ENCODE measurements at regions not wholly inside any gene's neighbourhood (a gene's known extent, or its start where the extent isn't known, plus 50 kb on each side); places are given as distances from the start of the nearest gene placed in this dataset.
"Not testable (repeated sequence)": the region's sequence is repeated elsewhere in the genome, so short reads cannot be mapped to it uniquely, and the experiment has no call there.

GRCh38 chr5:131107128-131107527 lies 57.9 kb downstream of the HINT1 start:
- Histone ChIP-seq H3K4me3 (ENCODE audit: low read length in 2 of 2) (no peak overlapping the region), H3K27ac (ENCODE audit: low read length) (no peak overlapping the region), H3K9ac (ENCODE audit: low read length in 2 of 2) (no peak overlapping the region), H3K9me3 (ENCODE audit: control insufficient read depth in 2 of 2, low read length in 2 of 2) (no peaks in the 10 kb centered on the region), H3K4me1 (ENCODE audit: control insufficient read depth, insufficient read depth, low read length) (no peaks in the 10 kb centered on the region), H3K36me3 (ENCODE audit: control insufficient read depth in 2 of 2, insufficient read depth in 2 of 2, low read length in 2 of 2) (no peaks in the 10 kb centered on the region), H3K27me3 (ENCODE audit: control insufficient read depth in 1 of 2, insufficient read depth in 2 of 2, low read length in 2 of 2) (no peaks in the 10 kb centered on the region)

DNA sequence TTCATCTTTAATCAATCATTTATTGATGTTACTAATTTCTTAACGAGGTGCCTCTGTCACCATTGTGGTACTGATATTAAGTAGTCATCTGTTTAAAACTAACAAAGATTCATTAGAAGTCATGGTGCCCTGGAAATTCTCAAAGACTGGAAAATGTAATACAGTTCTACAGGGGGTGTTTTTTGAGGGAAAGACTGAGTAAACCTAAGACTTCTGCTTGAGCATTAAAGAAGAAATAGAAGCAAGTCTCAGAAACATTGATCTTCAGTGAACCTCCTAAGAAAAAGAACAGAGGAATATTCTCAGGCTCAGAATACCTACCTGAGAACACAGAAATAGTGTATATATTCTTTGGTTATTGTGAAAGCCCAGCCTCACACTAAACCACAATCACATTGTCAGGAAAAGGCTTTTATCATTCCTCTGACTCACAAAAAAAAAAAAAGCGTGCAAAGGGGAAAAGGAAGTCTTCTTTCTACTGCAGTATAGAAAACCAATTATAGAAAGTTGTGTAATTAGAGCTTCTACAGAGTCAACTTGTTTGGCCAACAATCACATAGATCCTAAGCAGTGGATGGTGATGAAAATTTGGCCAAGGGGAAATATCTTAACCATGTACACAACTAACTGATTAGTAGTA lies 60.8 kb downstream of the HINT1 start:
- H3K27me3 ChIP-seq (ENCODE audit: control insufficient read depth in 1 of 2, insufficient read depth in 2 of 2, low read length in 2 of 2): no peaks in the 10 kb centered on the region
- no peak overlapping the region for H3K27ac ChIP-seq (ENCODE audit: low read length)
- no peak overlapping the region for H3K9ac ChIP-seq (ENCODE audit: low read length in 2 of 2)

DNA sequence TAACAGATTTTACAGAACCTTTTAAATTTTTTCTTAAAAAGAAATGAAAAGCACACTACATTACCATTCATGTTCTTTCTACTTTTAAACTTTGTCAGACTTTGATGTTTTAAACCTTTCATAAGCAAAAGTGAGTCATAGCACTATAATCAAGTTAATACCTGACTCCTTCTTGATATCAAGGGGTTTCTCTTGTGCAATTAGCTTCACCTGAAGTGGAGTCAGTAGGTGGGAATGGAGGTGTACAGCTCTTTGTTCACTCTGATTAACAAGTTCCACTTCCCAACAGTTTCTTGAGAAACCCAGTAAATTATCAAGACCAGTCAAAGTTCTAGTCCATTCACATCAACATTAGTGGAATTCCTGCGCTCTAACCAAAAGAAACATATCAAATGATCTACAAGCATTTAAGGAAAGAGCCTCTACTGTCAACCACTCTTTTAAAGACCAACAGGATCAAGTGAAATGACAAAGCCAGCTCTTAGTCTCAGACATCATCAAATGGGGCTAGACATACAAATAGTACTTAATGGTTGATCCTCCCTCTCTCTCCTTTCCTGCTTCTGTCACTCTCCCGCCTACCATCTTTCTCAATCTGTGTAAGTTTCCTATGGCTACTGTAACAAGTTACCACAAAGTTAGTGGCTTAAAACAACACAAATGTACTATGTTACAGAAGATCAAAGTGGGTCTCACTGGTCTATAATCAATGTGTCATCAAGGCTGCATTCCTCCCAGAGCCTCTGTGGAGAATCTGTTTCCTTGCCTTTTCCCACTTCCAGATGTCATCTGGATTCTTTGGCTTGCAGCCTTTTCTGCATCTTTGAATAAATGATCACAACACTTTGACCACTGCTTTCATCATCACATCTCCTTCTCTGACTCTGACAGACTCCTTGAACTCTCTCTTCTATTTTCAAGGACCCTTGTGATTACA lies 68.0 kb downstream of the HINT1 start:
- Histone ChIP-seq H3K27ac (ENCODE audit: low read length) (no peak overlapping the region), H3K27me3 (ENCODE audit: control insufficient read depth in 1 of 2, insufficient read depth in 2 of 2, low read length in 2 of 2) (no peaks in the 10 kb centered on the region), H3K9me3 (ENCODE audit: control insufficient read depth in 2 of 2, low read length in 2 of 2) (no peaks in the 10 kb centered on the region), H3K4me1 (ENCODE audit: control insufficient read depth, insufficient read depth, low read length) (no peaks in the 10 kb centered on the region), H3K36me3 (ENCODE audit: control insufficient read depth in 2 of 2, insufficient read depth in 2 of 2, low read length in 2 of 2) (no peaks in the 10 kb centered on the region), H3K9ac (ENCODE audit: low read length in 2 of 2) (no peak overlapping the region), H3K4me3 (ENCODE audit: low read length in 2 of 2) (no peak overlapping the region)

More for the DNA sequence above, 60.8 kb downstream of the HINT1 start:
- H3K4me1 ChIP-seq (ENCODE audit: control insufficient read depth, insufficient read depth, low read length): no peaks in the 10 kb centered on the region
- no peaks in the 10 kb centered on the region for H3K9me3 ChIP-seq (ENCODE audit: control insufficient read depth in 2 of 2, low read length in 2 of 2)
- H3K4me3 ChIP-seq (ENCODE audit: low read length in 2 of 2): no peak overlapping the region
- H3K36me3 ChIP-seq (ENCODE audit: control insufficient read depth in 2 of 2, insufficient read depth in 2 of 2, low read length in 2 of 2): no peaks in the 10 kb centered on the region

- H3K4me1 ChIP-seq (ENCODE audit: control insufficient read depth, insufficient read depth, low read length); H3K9me3 ChIP-seq (ENCODE audit: control insufficient read depth in 2 of 2, low read length in 2 of 2); H3K36me3 ChIP-seq (ENCODE audit: control insufficient read depth in 2 of 2, insufficient read depth in 2 of 2, low read length in 2 of 2); H3K4me3 ChIP-seq (ENCODE audit: low read length in 2 of 2); H3K27me3 ChIP-seq (ENCODE audit: control insufficient read depth in 1 of 2, insufficient read depth in 2 of 2, low read length in 2 of 2); H3K9ac ChIP-seq (ENCODE audit: low read length in 2 of 2); H3K27ac ChIP-seq (ENCODE audit: low read length): not testable (repeated sequence)
These were observed 69.5 kb downstream of the HINT1 start for GRCh38 chr5:131095561-131095960.

- Histone ChIP-seq H3K27ac (ENCODE audit: low read length) (no peak overlapping the region), H3K36me3 (ENCODE audit: control insufficient read depth in 2 of 2, insufficient read depth in 2 of 2, low read length in 2 of 2) (no peaks in the 10 kb centered on the region)
These were observed 80.6 kb downstream of the HINT1 start for GRCh38 chr5:131084436-131084835.

GRCh38 chr5:131081913-131082488 lies 83.1 kb downstream of the HINT1 start:
- no peaks in the 10 kb centered on the region for H3K9me3 ChIP-seq (ENCODE audit: control insufficient read depth in 2 of 2, low read length in 2 of 2)
- H3K9ac ChIP-seq (ENCODE audit: low read length in 2 of 2): no peak overlapping the region
- H3K27me3 ChIP-seq (ENCODE audit: control insufficient read depth in 1 of 2, insufficient read depth in 2 of 2, low read length in 2 of 2): no peaks in the 10 kb centered on the region
- H3K4me3 ChIP-seq (ENCODE audit: low read length in 2 of 2): no peak overlapping the region
- no peak overlapping the region for H3K27ac ChIP-seq (ENCODE audit: low read length)
- H3K36me3 ChIP-seq (ENCODE audit: control insufficient read depth in 2 of 2, insufficient read depth in 2 of 2, low read length in 2 of 2): no peaks in the 10 kb centered on the region
- no peaks in the 10 kb centered on the region for H3K4me1 ChIP-seq (ENCODE audit: control insufficient read depth, insufficient read depth, low read length)

More at GRCh38 chr5:131084436-131084835, 80.6 kb downstream of the HINT1 start:
- Histone ChIP-seq H3K9me3 (ENCODE audit: control insufficient read depth in 2 of 2, low read length in 2 of 2) (no peaks in the 10 kb centered on the region), H3K4me3 (ENCODE audit: low read length in 2 of 2) (no peak overlapping the region), H3K9ac (ENCODE audit: low read length in 2 of 2) (no peak overlapping the region), H3K4me1 (ENCODE audit: control insufficient read depth, insufficient read depth, low read length) (no peaks in the 10 kb centered on the region), H3K27me3 (ENCODE audit: control insufficient read depth in 1 of 2, insufficient read depth in 2 of 2, low read length in 2 of 2) (no peaks in the 10 kb centered on the region)

- no peak overlapping the region for H3K9ac ChIP-seq (ENCODE audit: low read length in 2 of 2)
- H3K27ac ChIP-seq (ENCODE audit: low read length): no peak overlapping the region
- H3K4me3 ChIP-seq (ENCODE audit: low read length in 2 of 2): no peak overlapping the region
- H3K9me3 ChIP-seq (ENCODE audit: control insufficient read depth in 2 of 2, low read length in 2 of 2): no peaks in the 10 kb centered on the region
- H3K4me1 ChIP-seq (ENCODE audit: control insufficient read depth, insufficient read depth, low read length): no peaks in the 10 kb centered on the region
- H3K36me3 ChIP-seq (ENCODE audit: control insufficient read depth in 2 of 2, insufficient read depth in 2 of 2, low read length in 2 of 2): no peaks in the 10 kb centered on the region
- H3K27me3 ChIP-seq (ENCODE audit: control insufficient read depth in 1 of 2, insufficient read depth in 2 of 2, low read length in 2 of 2): no peaks in the 10 kb centered on the region
These were observed 83.7 kb downstream of the HINT1 start for GRCh38 chr5:131081374-131081773.

DNA sequence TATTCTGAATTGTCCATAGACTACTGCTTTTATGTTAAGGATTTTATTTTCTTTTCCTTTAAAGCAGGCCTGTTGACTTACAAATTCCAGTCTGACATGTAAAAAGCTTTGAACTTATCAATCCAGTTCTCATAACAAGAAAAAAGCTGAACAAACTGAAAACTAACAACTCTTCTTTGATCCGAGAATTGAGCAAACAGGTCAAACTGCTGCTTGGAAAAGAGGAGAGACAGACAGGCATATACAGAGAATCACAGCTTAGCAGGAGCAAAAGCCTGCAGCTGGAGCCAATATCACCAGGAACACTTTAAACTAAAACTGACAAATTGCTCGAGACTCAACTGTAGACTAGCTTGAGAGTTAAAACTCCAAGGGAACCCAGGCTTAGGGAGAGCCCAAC lies 85.8 kb downstream of the HINT1 start:
- no peak overlapping the region for H3K27ac ChIP-seq (ENCODE audit: low read length)
- no peaks in the 10 kb centered on the region for H3K36me3 ChIP-seq (ENCODE audit: control insufficient read depth in 2 of 2, insufficient read depth in 2 of 2, low read length in 2 of 2)
- no peak overlapping the region for H3K9ac ChIP-seq (ENCODE audit: low read length in 2 of 2)
- no peaks in the 10 kb centered on the region for H3K4me1 ChIP-seq (ENCODE audit: control insufficient read depth, insufficient read depth, low read length)
- no peak overlapping the region for H3K4me3 ChIP-seq (ENCODE audit: low read length in 2 of 2)
- no peaks in the 10 kb centered on the region for H3K9me3 ChIP-seq (ENCODE audit: control insufficient read depth in 2 of 2, low read length in 2 of 2)
- H3K27me3 ChIP-seq (ENCODE audit: control insufficient read depth in 1 of 2, insufficient read depth in 2 of 2, low read length in 2 of 2): no peaks in the 10 kb centered on the region

DNA sequence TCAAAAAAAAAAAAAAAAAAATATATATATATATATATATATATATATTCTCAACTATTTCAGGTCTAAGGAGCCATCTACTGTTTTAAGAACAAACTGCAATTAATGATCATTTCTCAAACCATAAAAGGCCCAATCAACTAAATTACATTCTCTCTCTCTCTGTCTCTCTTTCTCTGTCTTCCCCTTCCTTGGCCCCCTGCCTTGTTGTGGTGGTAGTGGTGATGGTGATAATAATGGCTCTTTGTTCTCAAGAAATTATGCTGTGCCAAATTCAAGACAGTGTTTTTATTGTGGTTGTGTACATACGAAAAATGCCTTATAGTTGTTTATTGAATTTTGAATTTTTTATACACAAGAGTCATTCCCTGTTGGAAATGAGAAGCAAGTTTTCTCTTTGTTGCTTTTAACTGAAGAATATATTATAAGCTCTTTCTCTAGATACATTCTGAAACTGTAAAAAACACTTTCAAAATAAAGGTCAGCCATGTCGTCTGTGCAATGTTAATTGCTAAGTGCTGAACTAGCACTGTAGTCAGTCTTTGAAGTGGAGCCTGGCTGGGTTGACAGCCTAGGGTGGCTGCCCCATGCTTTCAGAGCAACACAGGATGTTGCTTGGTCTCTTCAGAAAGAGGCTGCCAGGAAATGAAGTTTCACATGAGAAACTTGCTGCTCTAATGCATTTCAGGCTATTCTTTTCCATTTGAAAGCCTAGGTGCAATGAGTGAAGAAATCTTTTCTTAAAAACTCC lies 96.0 kb downstream of the HINT1 start:
- no peak overlapping the region for H3K9ac ChIP-seq (ENCODE audit: low read length in 2 of 2)
- no peak overlapping the region for H3K4me3 ChIP-seq (ENCODE audit: low read length in 2 of 2)
- H3K9me3 ChIP-seq (ENCODE audit: control insufficient read depth in 2 of 2, low read length in 2 of 2): no peaks in the 10 kb centered on the region
- no peaks in the 10 kb centered on the region for H3K36me3 ChIP-seq (ENCODE audit: control insufficient read depth in 2 of 2, insufficient read depth in 2 of 2, low read length in 2 of 2)
- H3K27ac ChIP-seq (ENCODE audit: low read length): no peak overlapping the region
- no peaks in the 10 kb centered on the region for H3K4me1 ChIP-seq (ENCODE audit: control insufficient read depth, insufficient read depth, low read length)
- H3K27me3 ChIP-seq (ENCODE audit: control insufficient read depth in 1 of 2, insufficient read depth in 2 of 2, low read length in 2 of 2): no peaks in the 10 kb centered on the region

GRCh38 chr5:131068076-131068475 lies 97.0 kb downstream of the HINT1 start:
- H3K27me3 ChIP-seq (ENCODE audit: control insufficient read depth in 1 of 2, insufficient read depth in 2 of 2, low read length in 2 of 2): no peaks in the 10 kb centered on the region
- no peaks in the 10 kb centered on the region for H3K9me3 ChIP-seq (ENCODE audit: control insufficient read depth in 2 of 2, low read length in 2 of 2)
- no peaks in the 10 kb centered on the region for H3K36me3 ChIP-seq (ENCODE audit: control insufficient read depth in 2 of 2, insufficient read depth in 2 of 2, low read length in 2 of 2)
- H3K9ac ChIP-seq (ENCODE audit: low read length in 2 of 2): no peak overlapping the region
- no peak overlapping the region for H3K27ac ChIP-seq (ENCODE audit: low read length)
- no peaks in the 10 kb centered on the region for H3K4me1 ChIP-seq (ENCODE audit: control insufficient read depth, insufficient read depth, low read length)
- H3K4me3 ChIP-seq (ENCODE audit: low read length in 2 of 2): no peak overlapping the region

All from stomach smooth muscle (tissue), 2 donors.